GM21390 (cell line): ENCODE measurements at regions not wholly inside any gene's neighbourhood (a gene's known extent, or its start where the extent isn't known, plus 50 kb on each side); places are given as distances from the start of the nearest gene placed in this dataset.

Source experiments
- ATAC-seq: cut with Tn5 transposase; IDR thresholded peaks from one replicate; pipeline ENCODE4 v1.9.1; 2021; ENCODE audit not compliant: unreplicated experiment

GRCh38 chr4:45795135-45795534, 328.7 kb downstream of the GABRG1 start:
- no peak for ATAC-seq

DNA sequence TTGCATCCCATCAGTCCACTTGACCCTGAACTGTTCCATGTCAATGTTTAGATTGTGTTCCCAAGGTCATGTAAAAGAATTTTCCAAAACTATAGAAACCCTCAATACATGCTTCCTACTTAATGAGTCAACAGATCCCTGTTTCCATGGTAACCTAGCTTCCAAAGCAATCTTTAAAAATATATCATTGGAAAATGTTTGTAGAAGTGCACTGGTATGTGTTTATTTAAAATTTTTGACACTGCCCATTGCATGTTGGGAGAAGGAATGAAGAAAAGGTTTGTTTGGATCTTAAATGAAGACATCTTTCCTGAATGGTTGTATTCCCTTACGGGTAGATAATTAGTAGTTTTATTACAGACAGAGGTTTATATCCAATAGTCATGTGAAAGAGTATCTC, 345.3 kb downstream of the GABRG1 start:
- no peak for ATAC-seq

GRCh38 chr4:45776146-45776545, 347.7 kb downstream of the GABRG1 start:
- ATAC-seq = no peak

DNA sequence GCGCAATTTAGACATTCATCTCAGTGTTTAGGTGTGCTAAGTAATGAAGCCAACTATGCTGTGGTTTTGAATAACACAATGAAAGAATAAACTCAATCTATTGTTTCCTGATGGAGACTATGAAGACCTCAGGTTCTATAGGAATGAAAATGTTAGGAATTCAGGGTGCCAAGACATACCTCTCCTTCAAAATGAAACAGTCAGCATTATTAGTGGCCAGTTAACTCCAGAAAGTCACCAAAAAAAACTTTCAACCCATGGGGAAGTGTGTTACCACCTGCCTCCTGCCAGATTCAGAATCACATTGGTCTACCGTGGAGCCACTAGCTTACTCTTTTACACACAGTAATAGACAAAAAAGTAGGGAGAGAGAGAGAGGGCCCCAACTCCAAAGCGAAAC, 352.9 kb downstream of the GABRG1 start:
- ATAC-seq = no peak

DNA sequence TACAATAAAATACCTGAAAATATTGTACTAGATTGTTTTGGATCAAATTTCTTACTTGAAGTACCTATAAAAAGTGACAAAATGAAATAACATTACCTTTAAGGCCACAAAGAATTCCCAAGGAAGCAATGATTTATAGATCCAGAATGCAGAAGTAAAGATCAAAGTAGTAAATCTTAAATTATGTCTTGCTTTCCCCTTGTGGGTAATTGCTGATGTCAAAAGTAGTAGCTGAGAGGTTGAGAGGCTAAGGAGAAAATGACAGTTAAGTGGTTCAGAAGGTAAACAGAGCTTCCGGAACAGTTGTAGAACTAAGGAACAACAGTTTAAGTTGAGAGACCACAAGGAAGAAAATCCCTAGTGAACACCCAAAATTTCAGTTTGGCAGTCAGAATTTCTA, 358.3 kb downstream of the GABRG1 start:
- ATAC-seq = no peak

- ATAC-seq = no peak
Measured at GRCh38 chr4:45751877-45752530, 371.9 kb downstream of the GABRG1 start.

GRCh38 chr4:45750721-45751120, 373.1 kb downstream of the GABRG1 start:
- no peak for ATAC-seq

- ATAC-seq = no peak
Measured at GRCh38 chr4:45745741-45746140, 378.1 kb downstream of the GABRG1 start.

- no peak for ATAC-seq
Measured at GRCh38 chr4:45741897-45742296, 382.0 kb downstream of the GABRG1 start.

DNA sequence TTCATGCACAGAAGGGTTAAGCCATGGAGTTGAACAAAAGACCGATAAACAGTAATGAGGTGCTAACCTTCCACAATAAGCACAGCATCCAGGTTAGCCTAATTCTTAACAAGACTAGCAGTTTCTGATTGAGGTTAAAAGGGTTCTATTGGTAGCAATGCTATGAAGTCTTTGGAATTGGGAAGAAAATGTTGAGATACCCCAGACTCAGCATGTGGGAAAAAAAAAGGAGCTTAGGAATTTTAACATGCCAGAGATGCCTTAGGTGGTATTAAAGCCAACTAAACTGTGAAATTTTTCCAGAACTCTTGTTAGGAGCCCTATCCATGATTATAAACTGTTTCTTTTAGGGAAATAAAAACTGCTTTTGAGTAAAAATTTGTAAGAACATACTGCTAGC, 391.7 kb downstream of the GABRG1 start:
- ATAC-seq = no peak

GRCh38 chr4:45716093-45716492, 407.8 kb downstream of the GABRG1 start:
- ATAC-seq = no peak

DNA sequence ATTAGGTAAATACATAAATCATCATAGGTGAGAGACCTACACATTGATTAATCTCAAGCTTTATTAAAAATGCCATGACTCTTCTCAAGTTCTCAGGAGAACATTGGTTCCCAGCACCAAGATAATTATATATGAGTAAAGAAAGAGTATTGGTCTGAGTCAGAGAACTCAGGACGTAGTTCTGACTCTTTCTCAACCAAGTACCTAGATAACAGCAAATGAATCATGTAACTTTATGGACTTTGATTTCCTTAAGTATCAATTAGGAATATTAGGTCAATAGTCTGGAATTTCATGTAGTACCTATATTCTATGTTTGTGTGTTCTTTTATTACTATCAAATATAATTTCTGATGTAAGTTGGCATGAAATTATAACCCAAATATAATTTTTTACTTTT, 409.9 kb downstream of the GABRG1 start:
- ATAC-seq = no peak

GRCh38 chr4:45701621-45702020, 422.2 kb downstream of the GABRG1 start:
- ATAC-seq = no peak

GRCh38 chr4:45693746-45694145, 430.1 kb downstream of the GABRG1 start:
- ATAC-seq = no peak

- ATAC-seq = no peak
Measured at GRCh38 chr4:45692131-45692735, 431.6 kb downstream of the GABRG1 start.

DNA sequence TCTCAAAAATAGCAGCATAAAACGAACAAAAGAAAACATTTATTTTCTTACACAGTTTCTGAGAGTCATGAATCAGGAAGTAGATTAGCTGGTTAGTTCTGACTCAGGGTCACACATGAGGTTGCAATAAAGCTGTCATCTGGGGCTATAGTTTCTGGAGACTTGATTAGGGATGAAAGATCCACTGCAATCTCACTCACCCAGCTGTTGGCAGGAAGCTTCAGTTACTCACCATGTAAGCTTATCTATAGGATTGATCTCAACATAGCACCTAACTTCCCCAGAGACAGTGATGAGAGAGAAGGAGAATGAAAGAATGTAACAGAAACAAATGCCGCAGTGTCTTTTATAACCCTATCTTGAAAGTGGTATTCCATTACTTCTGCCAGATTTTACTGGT, 435.5 kb downstream of the GABRG1 start:
- no peak for ATAC-seq

GRCh38 chr4:45679411-45679810, 444.4 kb downstream of the GABRG1 start:
- ATAC-seq = no peak

- no peak for ATAC-seq
Measured at GRCh38 chr4:45668128-45668527, 455.7 kb downstream of the GABRG1 start.

- ATAC-seq = no peak
Measured at GRCh38 chr4:45663628-45664081, 460.2 kb downstream of the GABRG1 start.

DNA sequence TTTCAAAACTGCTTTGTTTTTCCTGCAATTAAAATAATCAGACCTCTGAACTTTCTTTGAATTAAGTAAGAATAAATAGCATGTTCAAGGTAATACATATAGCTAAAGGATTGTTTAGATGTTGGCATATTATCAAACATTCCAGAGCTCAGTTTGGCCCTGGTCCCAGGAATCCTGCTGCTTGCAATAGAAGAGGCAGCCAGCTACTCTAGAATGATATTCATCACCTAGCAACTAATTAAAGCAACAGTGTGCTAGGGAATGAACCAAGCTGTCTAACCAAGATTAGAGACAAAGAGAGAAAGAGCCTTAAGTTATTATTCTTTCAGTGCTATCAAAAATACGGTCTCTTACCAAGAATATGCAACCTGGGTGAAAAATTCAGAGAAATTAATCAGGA, 460.9 kb downstream of the GABRG1 start:
- ATAC-seq = no peak

GRCh38 chr4:45661893-45662292, 462.0 kb downstream of the GABRG1 start:
- ATAC-seq = no peak

DNA sequence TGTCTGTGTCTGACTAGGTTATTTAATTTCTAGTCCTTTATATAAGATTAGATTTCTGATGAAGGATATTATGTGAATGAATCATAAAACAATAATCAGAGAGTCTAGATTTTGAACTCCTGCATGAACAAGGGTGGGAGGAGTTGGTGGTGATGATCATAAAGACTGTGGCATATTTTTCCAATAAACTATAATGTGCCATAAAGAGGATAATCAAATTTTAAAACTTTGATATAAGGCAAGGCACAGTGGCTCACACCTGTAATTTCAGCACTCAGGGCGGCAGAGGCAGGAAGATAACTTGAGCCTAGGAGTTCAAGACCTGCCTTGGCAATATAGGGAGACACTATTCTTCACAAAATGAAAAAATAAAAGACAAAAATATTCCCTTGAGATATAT, 473.3 kb downstream of the GABRG1 start:
- ATAC-seq = no peak

- ATAC-seq = no peak
Measured at GRCh38 chr4:45648846-45649245, 475.0 kb downstream of the GABRG1 start.
